A549 (cell line): ENCODE measurements at regions not wholly inside any gene's neighbourhood (a gene's known extent, or its start where the extent isn't known, plus 50 kb on each side); places are given as distances from the start of the nearest gene placed in this dataset.

Source experiments
- MAX ChIP-seq: IDR thresholded peaks from 2 replicates; pipeline ENCODE4 v1.6.1; 2012
- NR3C1 ChIP-seq: fragments of >200 bp; sonication (Bioruptor Twin); formaldehyde crosslinking; IDR thresholded peaks from 3 replicates; pipeline ENCODE4 v1.6.1; 2017
- POLR2A ChIP-seq: IDR thresholded peaks from 2 replicates; pipeline ENCODE4 v1.6.1; 2012; ENCODE audit warnings: mild to moderate bottlenecking, low read length
- TF ChIP-seq, protein P1 (sequence below): fragments of >200 bp; sonication (Bioruptor Twin); formaldehyde crosslinking; IDR thresholded peaks from 3 replicates; pipeline ENCODE4 v1.5.1; 2016
- TF ChIP-seq, protein P2 (sequence below): fragments of 150-350 bp; IDR thresholded peaks from 2 replicates; pipeline ENCODE4 v1.6.1; 2014; ENCODE audit warnings: low read depth, mild to moderate bottlenecking, low read length
- TF ChIP-seq, protein P3 (sequence below): IDR thresholded peaks from 2 replicates; pipeline ENCODE4 v1.6.1; 2012; ENCODE audit warnings: low read depth, borderline replicate concordance

GRCh38 chr2:236870370-236870769, 215.3 kb upstream of the COPS8 start:
- no peak for TF ChIP-seq POLR2A
- TF ChIP-seq, protein P1, sequence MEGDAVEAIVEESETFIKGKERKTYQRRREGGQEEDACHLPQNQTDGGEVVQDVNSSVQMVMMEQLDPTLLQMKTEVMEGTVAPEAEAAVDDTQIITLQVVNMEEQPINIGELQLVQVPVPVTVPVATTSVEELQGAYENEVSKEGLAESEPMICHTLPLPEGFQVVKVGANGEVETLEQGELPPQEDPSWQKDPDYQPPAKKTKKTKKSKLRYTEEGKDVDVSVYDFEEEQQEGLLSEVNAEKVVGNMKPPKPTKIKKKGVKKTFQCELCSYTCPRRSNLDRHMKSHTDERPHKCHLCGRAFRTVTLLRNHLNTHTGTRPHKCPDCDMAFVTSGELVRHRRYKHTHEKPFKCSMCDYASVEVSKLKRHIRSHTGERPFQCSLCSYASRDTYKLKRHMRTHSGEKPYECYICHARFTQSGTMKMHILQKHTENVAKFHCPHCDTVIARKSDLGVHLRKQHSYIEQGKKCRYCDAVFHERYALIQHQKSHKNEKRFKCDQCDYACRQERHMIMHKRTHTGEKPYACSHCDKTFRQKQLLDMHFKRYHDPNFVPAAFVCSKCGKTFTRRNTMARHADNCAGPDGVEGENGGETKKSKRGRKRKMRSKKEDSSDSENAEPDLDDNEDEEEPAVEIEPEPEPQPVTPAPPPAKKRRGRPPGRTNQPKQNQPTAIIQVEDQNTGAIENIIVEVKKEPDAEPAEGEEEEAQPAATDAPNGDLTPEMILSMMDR: no peak
- TF ChIP-seq, protein P2, sequence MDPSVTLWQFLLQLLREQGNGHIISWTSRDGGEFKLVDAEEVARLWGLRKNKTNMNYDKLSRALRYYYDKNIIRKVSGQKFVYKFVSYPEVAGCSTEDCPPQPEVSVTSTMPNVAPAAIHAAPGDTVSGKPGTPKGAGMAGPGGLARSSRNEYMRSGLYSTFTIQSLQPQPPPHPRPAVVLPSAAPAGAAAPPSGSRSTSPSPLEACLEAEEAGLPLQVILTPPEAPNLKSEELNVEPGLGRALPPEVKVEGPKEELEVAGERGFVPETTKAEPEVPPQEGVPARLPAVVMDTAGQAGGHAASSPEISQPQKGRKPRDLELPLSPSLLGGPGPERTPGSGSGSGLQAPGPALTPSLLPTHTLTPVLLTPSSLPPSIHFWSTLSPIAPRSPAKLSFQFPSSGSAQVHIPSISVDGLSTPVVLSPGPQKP: no peak
- TF ChIP-seq, protein P3, sequence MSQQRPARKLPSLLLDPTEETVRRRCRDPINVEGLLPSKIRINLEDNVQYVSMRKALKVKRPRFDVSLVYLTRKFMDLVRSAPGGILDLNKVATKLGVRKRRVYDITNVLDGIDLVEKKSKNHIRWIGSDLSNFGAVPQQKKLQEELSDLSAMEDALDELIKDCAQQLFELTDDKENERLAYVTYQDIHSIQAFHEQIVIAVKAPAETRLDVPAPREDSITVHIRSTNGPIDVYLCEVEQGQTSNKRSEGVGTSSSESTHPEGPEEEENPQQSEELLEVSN: no peak
- TF ChIP-seq NR3C1: no peak
- no peak for TF ChIP-seq MAX
